ENCODE measurements at regions not wholly inside any gene's neighbourhood (a gene's known extent, or its start where the extent isn't known, plus 50 kb on each side); places are given as distances from the start of the nearest gene placed in this dataset.

GRCh38 chr12:127362121-127362520, 904.8 kb upstream of the TMEM132C start:
- Histone ChIP-seq H3K27ac (no peak overlapping the region), H3K4me3 (no peak overlapping the region)
- DNase-seq (ENCODE audit: low spot score): no peak
- TF ChIP-seq CTCF (IDR thresholded peaks at IDR 0.05): no peak

GRCh38 chr12:127363392-127363791, 903.6 kb upstream of the TMEM132C start:
- no peak for TF ChIP-seq CTCF (IDR thresholded peaks at IDR 0.05)
- DNase-seq (ENCODE audit: low spot score): no peak

GRCh38 chr12:127373559-127373958, 893.4 kb upstream of the TMEM132C start:
- DNase-seq (ENCODE audit: low spot score): no peak
- TF ChIP-seq CTCF (IDR thresholded peaks at IDR 0.05): no peak
- Histone ChIP-seq H3K4me3 (no peak overlapping the region), H3K27ac (no peak overlapping the region)

More at GRCh38 chr12:127363392-127363791, 903.6 kb upstream of the TMEM132C start:
- H3K27ac ChIP-seq: no peak overlapping the region
- no peak overlapping the region for H3K4me3 ChIP-seq

GRCh38 chr12:127374447-127374846, 892.5 kb upstream of the TMEM132C start:
- no peak overlapping the region for H3K4me3 ChIP-seq
- no peak for TF ChIP-seq CTCF (IDR thresholded peaks at IDR 0.05)
- no peak overlapping the region for H3K27ac ChIP-seq
- no peak for DNase-seq (ENCODE audit: low spot score)

GRCh38 chr12:127381043-127381668, 885.8 kb upstream of the TMEM132C start:
- no peak overlapping the region for H3K27ac ChIP-seq
- no peak for DNase-seq (ENCODE audit: low spot score)
- TF ChIP-seq CTCF (IDR thresholded peaks at IDR 0.05): peak; percentile 40
- peak overlapping the region; percentile 54 for H3K4me3 ChIP-seq

- no peak for TF ChIP-seq CTCF (IDR thresholded peaks at IDR 0.05)
- Histone ChIP-seq H3K27ac (no peak overlapping the region), H3K4me3 (no peak overlapping the region)
- no peak for DNase-seq (ENCODE audit: low spot score)
These were observed 885.3 kb upstream of the TMEM132C start for GRCh38 chr12:127381681-127382080.

- no peak for TF ChIP-seq CTCF (IDR thresholded peaks at IDR 0.05)
- H3K27ac ChIP-seq: no peak overlapping the region
- H3K4me3 ChIP-seq: no peak overlapping the region
- no peak for DNase-seq (ENCODE audit: low spot score)
These were observed 883.7 kb upstream of the TMEM132C start for GRCh38 chr12:127383281-127383680.

Data from coronary artery (tissue), 2 donors.